Astrocyte of the spinal cord (primary cell): ENCODE measurements at regions not wholly inside any gene's neighbourhood (a gene's known extent, or its start where the extent isn't known, plus 50 kb on each side); places are given as distances from the start of the nearest gene placed in this dataset.
A peak's percentile ranks its signal among the peaks of the same experiment; 100 is the strongest.

ENCODE experiments used
- DNase-seq: peaks from one replicate; pipeline ENCODE4 v3.0.0; 2011; ENCODE audit warnings: low read depth, low spot score
- H3K4me3 ChIP-seq: 2 replicates; pipeline ENCODE4 v1.5.1; 2011; ENCODE audit warnings: low read depth, mild to moderate bottlenecking, low read length, moderate library complexity
- CTCF ChIP-seq: IDR thresholded peaks from 2 replicates; pipeline ENCODE4 v1.5.1; 2012; ENCODE audit warnings: low read depth, mild to moderate bottlenecking, low read length, inconsistent platforms
- in situ Hi-C: cut with HindIII; loops from 2 replicates; pipeline ENCODE4 v1.10.0; 2017; ENCODE audit warnings: low sequenced_read_pairs

DNA sequence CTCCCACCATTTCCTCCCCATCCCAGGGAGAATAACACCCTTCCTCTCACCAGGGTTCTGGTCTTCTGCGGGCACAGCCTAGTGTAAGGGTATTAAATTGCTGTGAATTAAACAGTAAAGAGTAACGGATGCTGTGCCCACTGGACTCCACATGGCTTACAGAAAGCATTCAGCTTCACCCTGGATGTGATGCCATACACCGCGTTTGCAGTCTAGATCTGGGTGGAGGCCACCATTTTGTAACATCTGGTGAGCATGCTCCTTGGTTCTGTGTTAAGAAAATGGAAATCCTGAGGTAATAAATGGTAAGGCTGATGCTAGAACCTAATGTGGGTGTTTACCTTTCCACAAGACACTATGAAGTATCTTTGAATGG is 331.8 kb upstream of the B3GAT1 start:
- in situ Hi-C loops: no loop called here
- no peak for TF ChIP-seq CTCF
- H3K4me3 ChIP-seq: no peak overlapping the region
- no peak for DNase-seq

- in situ Hi-C loops: no loop called here
- no peak for DNase-seq
- no peak overlapping the region for H3K4me3 ChIP-seq
- no peak for TF ChIP-seq CTCF
These were observed 331.1 kb upstream of the B3GAT1 start for GRCh38 chr11:134742956-134743819.

DNA sequence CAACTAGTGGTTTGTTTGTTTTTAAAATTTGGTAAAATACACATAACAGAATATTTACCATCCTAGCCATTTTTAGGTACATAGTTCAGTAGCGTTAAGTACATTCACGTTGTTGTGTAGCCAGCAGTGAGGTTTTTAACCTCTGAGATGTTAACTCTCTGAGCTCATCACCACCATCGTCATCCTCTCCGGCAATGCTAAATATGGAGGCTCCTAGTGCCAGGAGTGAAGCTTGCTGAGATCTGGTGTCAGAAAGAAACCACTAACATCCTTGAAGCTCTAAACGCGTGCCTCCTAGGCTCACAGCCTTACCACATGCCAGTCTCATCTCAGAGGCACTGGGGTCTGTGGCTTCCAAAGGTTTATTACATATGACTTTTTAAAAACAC is 330.2 kb upstream of the B3GAT1 start:
- no peak for TF ChIP-seq CTCF
- in situ Hi-C loops: no loop called here
- no peak overlapping the region for H3K4me3 ChIP-seq
- peak; percentile 30 for DNase-seq

DNA sequence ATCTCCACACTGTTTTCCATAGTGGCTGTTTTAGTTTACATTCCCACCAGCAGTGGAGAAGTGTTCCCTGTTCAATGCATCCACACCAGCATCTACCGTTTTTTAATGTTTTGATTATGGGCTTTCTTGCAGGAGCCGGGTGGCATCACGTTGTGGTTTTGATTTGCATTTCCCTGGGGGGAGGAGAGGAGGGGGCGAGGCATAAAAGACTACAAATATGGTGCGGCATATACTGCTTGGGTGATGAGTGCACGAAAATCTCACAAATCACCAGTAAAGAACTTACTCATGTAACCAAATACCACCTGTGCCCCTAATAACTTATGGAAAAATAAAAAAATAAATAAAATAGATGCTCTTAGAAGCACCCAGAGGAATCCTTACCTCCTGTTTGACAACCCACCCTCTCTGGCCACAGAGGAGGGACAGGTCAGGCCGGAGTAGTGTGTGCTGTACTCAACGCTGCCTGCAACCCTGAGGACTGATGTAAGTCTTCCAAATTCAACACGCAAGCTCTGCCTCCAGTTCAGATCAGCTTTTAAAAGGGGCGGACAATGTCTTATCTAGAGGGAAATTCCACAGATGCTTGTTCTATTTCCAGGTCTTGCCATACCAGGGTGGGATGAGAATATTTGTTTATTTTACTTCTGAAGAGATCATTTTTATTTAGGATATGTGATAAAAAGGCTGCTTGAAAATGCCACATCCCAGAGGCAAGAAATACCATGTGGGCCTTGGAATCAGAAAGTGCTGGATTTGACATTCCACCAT is 329.6 kb upstream of the B3GAT1 start:
- in situ Hi-C loops: no loop called here
- TF ChIP-seq CTCF: no peak
- peak; percentile 22 for DNase-seq
- H3K4me3 ChIP-seq: no peak overlapping the region

DNA sequence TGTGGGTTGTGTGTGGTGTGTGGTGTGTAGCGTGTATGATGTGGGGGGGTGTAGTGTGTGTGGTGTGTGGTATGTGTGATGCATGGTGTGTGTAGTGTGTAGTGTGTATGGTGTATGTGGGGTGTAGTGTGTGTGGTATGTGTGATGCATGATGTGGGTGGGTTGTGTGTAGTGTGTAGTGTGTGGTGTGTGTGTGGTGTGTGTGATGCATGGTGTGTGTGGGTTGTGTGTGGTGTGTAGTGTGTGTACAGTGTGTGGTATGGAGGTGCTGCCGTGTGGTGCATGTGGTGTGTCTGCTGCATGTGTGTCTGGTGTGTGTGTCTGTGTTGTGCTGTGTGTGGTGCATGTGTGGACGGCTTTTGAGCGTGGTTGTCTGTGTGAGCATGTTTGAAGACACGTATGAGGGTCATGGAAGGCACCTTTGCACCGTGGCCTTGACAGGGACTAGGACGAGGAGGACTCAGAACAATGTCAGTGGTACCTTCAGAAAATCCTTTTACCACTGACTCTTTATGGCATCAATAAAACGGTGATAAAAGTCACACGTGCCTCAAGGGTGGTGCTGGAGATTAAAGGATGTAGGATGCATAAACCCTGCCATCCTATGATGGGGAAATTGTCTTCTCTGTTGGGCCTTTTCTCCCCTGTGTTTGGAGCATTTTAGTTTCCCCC is 328.7 kb upstream of the B3GAT1 start:
- in situ Hi-C loops: no loop called here
- no peak for DNase-seq
- TF ChIP-seq CTCF: no peak
- H3K4me3 ChIP-seq: no peak overlapping the region

DNA sequence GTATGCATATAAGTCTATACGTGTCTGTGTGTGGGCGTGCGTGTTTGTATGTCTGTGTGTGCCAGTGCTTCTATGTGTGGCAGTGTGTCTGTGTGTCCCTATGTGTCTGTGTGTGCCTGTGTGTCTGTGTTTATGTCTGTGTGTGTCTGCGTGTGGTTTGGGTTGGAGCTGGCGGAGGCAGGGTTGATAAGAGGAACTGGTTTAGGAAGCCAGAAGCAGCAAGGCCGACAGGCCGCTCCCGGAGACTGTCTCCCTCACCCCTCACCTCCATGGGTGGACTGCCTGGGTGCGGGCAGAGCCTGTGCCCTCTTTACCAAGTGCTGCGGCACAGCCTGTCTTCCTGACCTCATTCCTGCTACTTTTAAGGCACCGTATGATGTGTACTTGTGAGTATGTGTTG is 327.1 kb upstream of the B3GAT1 start:
- in situ Hi-C loops: no loop called here
- no peak for TF ChIP-seq CTCF
- DNase-seq: no peak
- no peak overlapping the region for H3K4me3 ChIP-seq
